Transverse colon (tissue), 4 donors: ENCODE measurements at regions not wholly inside any gene's neighbourhood (a gene's known extent, or its start where the extent isn't known, plus 50 kb on each side); places are given as distances from the start of the nearest gene placed in this dataset.

Experiments used
- EP300 ChIP-seq: sonication (generic); formaldehyde crosslinking; IDR thresholded peaks from one replicate; pipeline ENCODE4 v1.6.1; 2017; ENCODE audit warnings: antibody characterized with exemption, low read depth
- POLR2A ChIP-seq: fragments of 450-650 bp; IDR thresholded peaks from one replicate; pipeline ENCODE4 v1.6.1; 2016; ENCODE audit warnings: antibody characterized with exemption, mild to moderate bottlenecking, moderate library complexity
- POLR2AphosphoS5 ChIP-seq, 3 donors: sonication (generic); formaldehyde crosslinking; IDR thresholded peaks; one replicate each; pipeline ENCODE4 v1.6.1; 2016; ENCODE audit warnings: antibody characterized with exemption in 3 of 3
- TF ChIP-seq, protein P1 (sequence below), 5 experiments: fragments of 200-600 bp in 3 of 5; fragments of 450-650 bp in 2 of 5; sonication (generic) in 3 of 5; IDR thresholded peaks; 1 replicate in 2 of 5; 2 replicates in 3 of 5; pipeline ENCODE4 v1.5.1; 2016 to 2017; ENCODE audit warnings: antibody characterized with exemption in 5 of 5, inconsistent platforms in 3 of 5, mild to moderate bottlenecking in 2 of 5, moderate library complexity in 1 of 5

GRCh38 chr2:11989354-11989703 is 242.9 kb downstream of the LPIN1 start:
- TF ChIP-seq, protein P1, sequence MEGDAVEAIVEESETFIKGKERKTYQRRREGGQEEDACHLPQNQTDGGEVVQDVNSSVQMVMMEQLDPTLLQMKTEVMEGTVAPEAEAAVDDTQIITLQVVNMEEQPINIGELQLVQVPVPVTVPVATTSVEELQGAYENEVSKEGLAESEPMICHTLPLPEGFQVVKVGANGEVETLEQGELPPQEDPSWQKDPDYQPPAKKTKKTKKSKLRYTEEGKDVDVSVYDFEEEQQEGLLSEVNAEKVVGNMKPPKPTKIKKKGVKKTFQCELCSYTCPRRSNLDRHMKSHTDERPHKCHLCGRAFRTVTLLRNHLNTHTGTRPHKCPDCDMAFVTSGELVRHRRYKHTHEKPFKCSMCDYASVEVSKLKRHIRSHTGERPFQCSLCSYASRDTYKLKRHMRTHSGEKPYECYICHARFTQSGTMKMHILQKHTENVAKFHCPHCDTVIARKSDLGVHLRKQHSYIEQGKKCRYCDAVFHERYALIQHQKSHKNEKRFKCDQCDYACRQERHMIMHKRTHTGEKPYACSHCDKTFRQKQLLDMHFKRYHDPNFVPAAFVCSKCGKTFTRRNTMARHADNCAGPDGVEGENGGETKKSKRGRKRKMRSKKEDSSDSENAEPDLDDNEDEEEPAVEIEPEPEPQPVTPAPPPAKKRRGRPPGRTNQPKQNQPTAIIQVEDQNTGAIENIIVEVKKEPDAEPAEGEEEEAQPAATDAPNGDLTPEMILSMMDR (IDR thresholded peaks at IDR 0.05), result no peak
- TF ChIP-seq POLR2A, result no peak
- TF ChIP-seq POLR2AphosphoS5 (IDR thresholded peaks at IDR 0.05), result no peak
- no peak for TF ChIP-seq EP300
